ENCODE measurements at regions not wholly inside any gene's neighbourhood (a gene's known extent, or its start where the extent isn't known, plus 50 kb on each side); places are given as distances from the start of the nearest gene placed in this dataset.

- Histone ChIP-seq H2BK120ac (ENCODE audit: low read depth, low read length, poor library complexity, severe bottlenecking) (no peak overlapping the region), H3K14ac (ENCODE audit: insufficient read depth, low read length) (no peak overlapping the region; the same call in 1 of the 2 replicates), H3K18ac (ENCODE audit: insufficient read length, low read depth, low read length) (no peak overlapping the region), H4K5ac (ENCODE audit: insufficient read length, low read depth, low read length) (no peak overlapping the region), H4K20me1 (ENCODE audit: control insufficient read depth, insufficient read depth, insufficient read length) (no peaks in the 10 kb centered on the region), H4K8ac (replicated peaks; ENCODE audit: insufficient read length, low read depth, low read length) (no peak overlapping the region), H4K91ac (ENCODE audit: insufficient read length, low read depth, low read length) (no peak overlapping the region), H3K9me3 (ENCODE audit: control insufficient read depth, low read depth, low read length) (no peaks in the 10 kb centered on the region), H2BK5ac (ENCODE audit: insufficient read length, low read length) (no peak overlapping the region), H2BK12ac (ENCODE audit: insufficient read length, low read depth, low read length) (no peak overlapping the region), H2AK5ac (ENCODE audit: insufficient read length, low read length) (no peak overlapping the region), H2BK15ac (ENCODE audit: low read depth, low read length) (no peak overlapping the region), H3K4ac (ENCODE audit: low read depth, low read length) (no peak overlapping the region), H3K4me2 (ENCODE audit: insufficient read depth, insufficient read length, low read length) (no peak overlapping the region), H3K56ac (ENCODE audit: insufficient read length, low read depth, low read length) (no peak overlapping the region), H2AFZ (ENCODE audit: low read length) (no peak overlapping the region), H3K27ac (ENCODE audit: insufficient read length, low read depth, low read length) (no peak overlapping the region), H3K4me1 (ENCODE audit: insufficient read depth, low read length) (no peaks in the 10 kb centered on the region), H3K79me2 (ENCODE audit: insufficient read depth, low read length) (no peaks in the 10 kb centered on the region), H3K23me2 (ENCODE audit: insufficient read length, low read depth, low read length, poor library complexity, severe bottlenecking) (no peaks in the 10 kb centered on the region), H3K27me3 (ENCODE audit: insufficient read depth, low read length) (no peaks in the 10 kb centered on the region), H3K23ac (ENCODE audit: insufficient read length, low read depth, low read length) (no peak overlapping the region), H3K9ac (ENCODE audit: extremely low read depth, insufficient read length, low read length) (no peak overlapping the region), H2BK20ac (ENCODE audit: low read depth, low read length, poor library complexity, severe bottlenecking) (no peak overlapping the region), H3K79me1 (ENCODE audit: insufficient read depth, low read depth, low read length, poor library complexity, severe bottlenecking) (no peaks in the 10 kb centered on the region), H3T11ph (ENCODE audit: low read length) (no peak overlapping the region)
- no peak for TF ChIP-seq CTCF (conservative IDR thresholded peaks at IDR 0.05)
- no peak for DNase-seq
- H3K36me3 Mint-ChIP-seq (ENCODE audit: insufficient read depth in 1 of 3, low read depth in 3 of 3): no peaks in the 10 kb centered on the region
- H3K4me1 Mint-ChIP-seq: no peaks in the 10 kb centered on the region
- WGBS (ENCODE audit: extremely low coverage, insufficient read length, low lambda C conversion rate): no CpG with 5 or more reads among the region's 7 CpGs
- no peak overlapping the region for H3K27ac Mint-ChIP-seq
- no peaks in the 10 kb centered on the region for H3K9me3 Mint-ChIP-seq
- no peak overlapping the region for H3K4me3 Mint-ChIP-seq
- peaks cover 1% of the 10 kb centered on the region; the same call in 1 of the 2 replicates for H3K27me3 Mint-ChIP-seq (ENCODE audit: low read depth)
Measured at GRCh38 chr16:80198311-80199299, 342.2 kb upstream of the DYNLRB2 start.

Measured in H9 (cell line).